ENCODE measurements at regions not wholly inside any gene's neighbourhood (a gene's known extent, or its start where the extent isn't known, plus 50 kb on each side); places are given as distances from the start of the nearest gene placed in this dataset.

DNA sequence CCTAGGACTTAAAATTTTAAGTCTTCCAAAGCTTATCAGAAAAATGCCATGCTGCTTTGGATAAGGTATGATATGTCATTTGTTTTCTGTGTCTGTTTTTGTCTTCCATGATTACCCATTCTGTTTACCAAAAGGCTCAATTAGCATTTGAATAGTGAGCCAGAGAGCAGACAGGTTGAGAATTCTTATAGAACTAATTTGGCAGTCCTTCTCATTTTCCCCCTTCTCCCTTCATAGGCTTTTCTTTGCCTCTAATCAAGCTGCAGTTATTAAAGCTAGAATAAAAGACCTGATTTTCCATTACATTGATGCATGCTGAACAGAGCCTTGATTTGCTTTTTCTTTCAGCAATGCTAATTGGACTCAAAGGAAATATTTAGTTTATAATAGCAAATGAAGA lies 993.0 kb downstream of the MAT2B start:
- TF ChIP-seq POLR2AphosphoS5 (IDR thresholded peaks at IDR 0.05; ENCODE audit: borderline replicate concordance, low read depth, low read length) (no peak), EZH2 (IDR thresholded peaks at IDR 0.05) (no peak)
